NCI-H187 treated with DMSO at 0.1 percent for 48 hours (cell line): ENCODE measurements at regions not wholly inside any gene's neighbourhood (a gene's known extent, or its start where the extent isn't known, plus 50 kb on each side); places are given as distances from the start of the nearest gene placed in this dataset.

ENCODE experiments used
- DNase-seq: peaks from one replicate; lab custom pipeline; 2025; lab: John Stamatoyannopoulos, UW

GRCh38 chr1:38718031-38718430 lies 141.5 kb downstream of the RRAGC start:
- DNase-seq, result no peak

- DNase-seq, result no peak
These were observed 143.3 kb downstream of the RRAGC start for GRCh38 chr1:38716229-38716628.

- no peak for DNase-seq
These were observed 144.2 kb downstream of the RRAGC start for GRCh38 chr1:38715415-38715814.

- DNase-seq, result no peak
These were observed 147.5 kb downstream of the RRAGC start for GRCh38 chr1:38712046-38712445.

- no peak for DNase-seq
These were observed 150.8 kb downstream of the RRAGC start for GRCh38 chr1:38708701-38709258.

- DNase-seq, result no peak
These were observed 158.5 kb downstream of the RRAGC start for GRCh38 chr1:38701088-38701487.

GRCh38 chr1:38700077-38700470 lies 159.5 kb downstream of the RRAGC start:
- DNase-seq, result no peak

GRCh38 chr1:38699330-38700076 lies 160.1 kb downstream of the RRAGC start:
- no peak for DNase-seq

GRCh38 chr1:38697387-38697786 lies 162.2 kb downstream of the RRAGC start:
- no peak for DNase-seq

- DNase-seq, result no peak
These were observed 163.2 kb downstream of the RRAGC start for GRCh38 chr1:38696371-38696770.

GRCh38 chr1:38693759-38694158 lies 165.8 kb downstream of the RRAGC start:
- no peak for DNase-seq

GRCh38 chr1:38693031-38693430 lies 166.5 kb downstream of the RRAGC start:
- DNase-seq, result no peak

GRCh38 chr1:38690790-38691449 lies 168.7 kb downstream of the RRAGC start:
- no peak for DNase-seq

- DNase-seq, result no peak
These were observed 172.7 kb downstream of the RRAGC start for GRCh38 chr1:38686927-38687255.

- DNase-seq, result no peak
These were observed 173.2 kb downstream of the RRAGC start for GRCh38 chr1:38686167-38686926.

GRCh38 chr1:38685388-38685787 lies 174.2 kb downstream of the RRAGC start:
- no peak for DNase-seq

- DNase-seq, result no peak
These were observed 178.6 kb downstream of the RRAGC start for GRCh38 chr1:38680801-38681510.

GRCh38 chr1:38677756-38678155 lies 181.8 kb downstream of the RRAGC start:
- no peak for DNase-seq

GRCh38 chr1:38677311-38677710 lies 182.3 kb downstream of the RRAGC start:
- no peak for DNase-seq

- DNase-seq, result no peak
These were observed 186.9 kb downstream of the RRAGC start for GRCh38 chr1:38672692-38673091.

- no peak for DNase-seq
These were observed 188.4 kb downstream of the RRAGC start for GRCh38 chr1:38671221-38671620.

- no peak for DNase-seq
These were observed 188.9 kb downstream of the RRAGC start for GRCh38 chr1:38670544-38671122.
